HG03469 (cell line): ENCODE measurements at regions not wholly inside any gene's neighbourhood (a gene's known extent, or its start where the extent isn't known, plus 50 kb on each side); places are given as distances from the start of the nearest gene placed in this dataset.
"Not testable (repeated sequence)": the region's sequence is repeated elsewhere in the genome, so short reads cannot be mapped to it uniquely, and the experiment has no call there.

ENCODE experiments used
- ATAC-seq: cut with Tn5 transposase; IDR thresholded peaks from one replicate; pipeline ENCODE4 v1.9.1; 2021; ENCODE audit warnings: mild to moderate bottlenecking, moderate library complexity, moderate number of reproducible peaks; ENCODE audit not compliant: unreplicated experiment

- no peak for ATAC-seq
Measured at GRCh38 chr12:88737838-88738472, 157.7 kb upstream of the KITLG start.

- no peak for ATAC-seq
Measured at GRCh38 chr12:88736031-88736430, 155.8 kb upstream of the KITLG start.

GRCh38 chr12:88733008-88733407, 152.7 kb upstream of the KITLG start:
- no peak for ATAC-seq

GRCh38 chr12:88729196-88729595, 148.9 kb upstream of the KITLG start:
- no peak for ATAC-seq

- no peak for ATAC-seq
Measured at GRCh38 chr12:88726806-88727720, 146.8 kb upstream of the KITLG start.

GRCh38 chr12:88725592-88726143, 145.4 kb upstream of the KITLG start:
- ATAC-seq, result no peak

DNA sequence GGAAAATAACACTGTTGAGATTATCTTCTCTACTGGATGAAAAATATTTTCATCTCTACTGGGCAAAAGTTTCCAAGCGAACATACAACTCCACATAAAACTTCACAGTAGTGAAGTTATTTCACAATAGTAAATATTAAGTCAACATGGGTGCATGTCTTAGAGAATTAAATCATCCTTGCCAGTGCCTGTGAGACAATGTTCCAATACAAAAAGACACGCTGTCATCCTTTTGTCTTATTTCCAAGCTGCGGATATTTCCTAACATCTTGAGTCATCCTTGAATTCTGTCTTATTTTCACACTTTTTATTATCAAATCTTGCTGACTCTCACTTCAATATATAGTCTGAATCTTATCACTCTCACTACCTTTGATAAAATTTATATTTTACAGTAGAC, 142.9 kb upstream of the KITLG start:
- ATAC-seq, result no peak

GRCh38 chr12:88720785-88721650, 140.7 kb upstream of the KITLG start:
- no peak for ATAC-seq

DNA sequence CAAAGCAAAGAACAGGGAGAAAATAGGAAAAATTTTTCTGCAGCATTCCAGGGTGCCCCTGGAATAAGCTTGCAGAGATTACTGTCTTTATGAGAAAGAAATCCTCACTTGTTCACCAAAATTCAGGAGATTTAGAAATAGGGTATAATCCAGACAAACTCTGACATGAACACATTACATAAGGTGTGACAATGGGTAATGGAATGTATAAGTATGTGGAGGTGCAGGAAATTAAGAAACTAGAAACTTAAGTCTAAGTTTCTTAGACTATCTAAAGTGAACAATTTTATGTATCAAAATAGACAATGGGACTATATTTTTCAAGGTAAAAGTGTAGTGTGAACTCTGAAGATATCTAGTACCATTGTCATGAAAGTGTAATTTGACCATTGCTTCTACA, 140.0 kb upstream of the KITLG start:
- ATAC-seq, result no peak

GRCh38 chr12:88717188-88717587, 136.9 kb upstream of the KITLG start:
- no peak for ATAC-seq

- no peak for ATAC-seq
Measured at GRCh38 chr12:88716240-88716639, 136.0 kb upstream of the KITLG start.

DNA sequence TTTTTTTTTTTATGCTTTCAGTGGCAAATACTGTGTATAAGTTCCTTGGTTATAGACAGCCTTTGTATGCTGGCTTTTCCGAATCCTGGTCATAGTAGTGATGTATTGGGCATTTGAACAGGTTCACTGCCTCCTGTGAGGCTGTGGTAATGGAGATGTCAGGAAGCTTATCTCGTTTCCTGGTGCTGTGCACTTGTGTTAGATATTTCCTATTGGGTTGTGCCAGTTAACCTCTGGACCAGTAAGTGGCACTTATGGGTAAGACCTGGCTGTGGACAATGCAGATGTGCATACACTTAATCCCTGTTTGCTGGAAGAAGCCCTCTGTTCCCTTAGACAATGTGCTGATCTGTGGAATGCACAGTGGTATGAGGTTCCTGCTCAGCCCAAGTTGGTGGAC, 135.4 kb upstream of the KITLG start:
- ATAC-seq, result no peak

DNA sequence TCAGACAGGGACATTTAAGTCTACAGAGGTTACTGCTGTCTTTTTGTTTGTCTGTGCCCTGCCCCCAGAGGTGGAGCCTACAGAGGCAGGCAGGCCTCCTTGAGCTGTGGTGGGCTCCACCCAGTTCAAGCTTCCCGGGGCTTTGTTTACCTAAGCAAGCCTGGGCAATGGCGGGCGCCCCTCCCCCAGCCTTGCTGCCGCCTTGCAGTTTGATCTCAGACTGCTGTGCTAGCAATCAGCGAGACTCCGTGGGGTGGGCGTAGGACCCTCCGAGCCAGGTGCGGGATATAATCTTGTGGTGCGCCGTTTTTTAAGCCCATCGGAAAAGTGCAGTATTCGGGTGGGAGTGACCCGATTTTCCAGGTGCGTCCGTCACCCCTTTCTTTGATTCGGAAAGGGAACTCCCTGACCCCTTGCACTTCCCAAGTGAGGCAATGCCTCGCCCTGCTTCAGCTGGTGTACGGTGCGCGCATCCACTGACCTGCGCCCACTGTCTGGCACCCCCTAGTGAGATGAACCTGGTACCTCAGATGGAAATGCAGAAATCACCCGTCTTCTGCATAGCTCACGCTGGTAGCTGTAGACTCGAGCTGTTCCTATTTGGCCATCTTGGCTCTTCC, 134.1 kb upstream of the KITLG start:
- not testable (repeated sequence) for ATAC-seq

- ATAC-seq, result no peak
Measured at GRCh38 chr12:88707800-88708199, 127.5 kb upstream of the KITLG start.

DNA sequence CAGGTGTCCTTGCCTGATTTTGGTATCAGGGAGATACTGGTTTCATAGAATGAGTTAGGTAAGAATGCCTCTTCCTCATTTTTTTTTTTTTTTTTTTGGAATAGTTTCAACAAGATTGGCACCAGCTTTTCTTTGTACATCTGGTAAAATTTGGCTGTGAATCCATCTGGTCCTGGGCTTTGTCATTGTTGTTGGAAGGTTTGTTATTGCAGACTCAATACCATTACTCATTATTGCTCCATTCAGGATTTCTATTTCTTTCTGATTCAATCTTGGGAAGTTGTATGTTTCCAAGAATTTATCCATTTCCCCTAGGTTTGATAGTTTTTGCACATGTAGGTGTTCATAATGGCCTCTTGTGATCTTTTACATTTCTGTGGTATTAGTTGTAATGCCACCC, 126.0 kb upstream of the KITLG start:
- ATAC-seq, result no peak

- no peak for ATAC-seq
Measured at GRCh38 chr12:88703790-88704189, 123.5 kb upstream of the KITLG start.

DNA sequence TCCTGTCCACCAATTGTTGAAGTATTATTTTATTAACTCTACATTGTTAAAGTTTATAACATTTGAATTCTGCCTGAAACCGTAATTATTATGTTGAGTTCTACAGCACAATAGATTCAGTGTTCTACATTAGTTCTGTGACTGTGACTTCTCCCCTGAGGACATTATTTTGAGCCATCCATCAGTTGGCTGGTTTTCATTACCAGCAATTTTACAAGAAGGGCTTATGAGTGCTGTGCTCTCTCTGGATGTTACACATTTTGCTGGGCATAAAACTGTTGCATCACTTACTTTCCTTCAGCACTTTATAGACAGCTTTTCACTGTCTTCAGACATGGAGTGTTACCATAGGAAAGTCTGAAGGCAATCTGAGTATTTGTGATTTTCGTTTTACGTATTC, 118.2 kb upstream of the KITLG start:
- no peak for ATAC-seq

- ATAC-seq, result no peak
Measured at GRCh38 chr12:88693837-88694445, 113.7 kb upstream of the KITLG start.

DNA sequence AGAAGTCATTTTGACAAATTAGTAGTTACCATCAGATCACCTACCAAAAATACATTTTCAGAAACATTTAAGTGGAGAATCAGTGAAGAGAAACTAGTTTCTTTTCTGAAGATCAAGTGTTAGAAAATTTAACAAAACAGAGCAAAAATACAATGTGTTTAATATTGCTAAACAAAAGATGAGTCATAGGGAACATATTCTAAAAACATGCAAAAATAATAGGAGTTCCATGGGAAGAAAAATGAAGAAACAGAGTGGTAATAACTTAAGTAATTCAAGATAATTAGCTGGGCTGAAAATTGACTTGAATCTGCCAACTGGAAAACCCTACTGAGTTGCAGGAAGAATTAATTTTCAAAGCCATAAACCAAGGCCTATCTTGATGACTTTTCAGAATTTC, 111.5 kb upstream of the KITLG start:
- no peak for ATAC-seq

- no peak for ATAC-seq
Measured at GRCh38 chr12:88684610-88685009, 104.3 kb upstream of the KITLG start.
